ENCODE measurements at regions not wholly inside any gene's neighbourhood (a gene's known extent, or its start where the extent isn't known, plus 50 kb on each side); places are given as distances from the start of the nearest gene placed in this dataset.

GRCh38 chrX:42386681-42387080 lies 391.3 kb downstream of the PPP1R2C start:
- Histone ChIP-seq H3K27ac (no peak overlapping the region), H3K4me3 (no peak overlapping the region), H3K36me3 (no peaks in the 10 kb centered on the region), H3K4me1 (no peaks in the 10 kb centered on the region), H3K27me3 (peaks cover 0 to 3% (median 0%) of the 10 kb centered on the region in 3 donors), H3K9me3 (no peaks in the 10 kb centered on the region)
- TF ChIP-seq EP300 (IDR thresholded peaks at IDR 0.05) (no peak), POLR2A (IDR thresholded peaks at IDR 0.05) (no peak), CTCF (IDR thresholded peaks at IDR 0.05) (no peak), POLR2AphosphoS5 (IDR thresholded peaks at IDR 0.05) (no peak)
- WGBS, 2 donors: 97 to 98% methylated on average over 2 of the region's 2 CpGs
- no peak for DNase-seq
- intact Hi-C loops (cut with DNase I): no loop called here

GRCh38 chrX:42385730-42386129 lies 392.2 kb downstream of the PPP1R2C start:
- H3K36me3 ChIP-seq: no peaks in the 10 kb centered on the region
- TF ChIP-seq CTCF (IDR thresholded peaks at IDR 0.05) (no peak), EP300 (IDR thresholded peaks at IDR 0.05) (no peak), POLR2AphosphoS5 (IDR thresholded peaks at IDR 0.05) (no peak), POLR2A (IDR thresholded peaks at IDR 0.05) (no peak)
- no peak overlapping the region for H3K27ac ChIP-seq
- peaks cover 0 to 3% (median 0%) of the 10 kb centered on the region in 3 donors for H3K27me3 ChIP-seq
- 84% methylated on average over 2 of the region's 2 CpGs for WGBS, 2 donors
- DNase-seq: no peak
- H3K4me3 ChIP-seq: no peak overlapping the region
- intact Hi-C loops (cut with DNase I): no loop called here
- no peaks in the 10 kb centered on the region for H3K9me3 ChIP-seq
- H3K4me1 ChIP-seq: no peaks in the 10 kb centered on the region

GRCh38 chrX:42384956-42385355 lies 393.0 kb downstream of the PPP1R2C start:
- DNase-seq: no peak
- TF ChIP-seq POLR2A (IDR thresholded peaks at IDR 0.05): no peak
- TF ChIP-seq CTCF (IDR thresholded peaks at IDR 0.05): no peak
- TF ChIP-seq POLR2AphosphoS5 (IDR thresholded peaks at IDR 0.05): no peak
- TF ChIP-seq EP300 (IDR thresholded peaks at IDR 0.05): no peak
- H3K9me3 ChIP-seq: no peaks in the 10 kb centered on the region
- H3K36me3 ChIP-seq: no peaks in the 10 kb centered on the region
- H3K4me3 ChIP-seq: no peak overlapping the region
- intact Hi-C loops (cut with DNase I): no loop called here
- H3K4me1 ChIP-seq: no peaks in the 10 kb centered on the region
- H3K27ac ChIP-seq: no peak overlapping the region
- H3K27me3 ChIP-seq: peaks cover 0 to 3% (median 0%) of the 10 kb centered on the region in 3 donors
- 65 to 69% methylated on average over 1 of the region's 1 CpG for WGBS, 2 donors

- intact Hi-C loops (cut with DNase I): no loop called here
- H3K36me3 ChIP-seq: no peaks in the 10 kb centered on the region
- H3K4me1 ChIP-seq: no peaks in the 10 kb centered on the region
- no peak overlapping the region for H3K4me3 ChIP-seq
- no peak overlapping the region for H3K27ac ChIP-seq
- no peaks in the 10 kb centered on the region for H3K27me3 ChIP-seq
- DNase-seq: no peak
- no peaks in the 10 kb centered on the region for H3K9me3 ChIP-seq
- WGBS, 2 donors: 25 to 85% methylated on average over 1 of the region's 1 CpG
- no peak for TF ChIP-seq POLR2A (IDR thresholded peaks at IDR 0.05)
- TF ChIP-seq CTCF (IDR thresholded peaks at IDR 0.05): no peak
- no peak for TF ChIP-seq EP300 (IDR thresholded peaks at IDR 0.05)
- TF ChIP-seq POLR2AphosphoS5 (IDR thresholded peaks at IDR 0.05): no peak
Measured at GRCh38 chrX:42378857-42379256, 399.1 kb downstream of the PPP1R2C start.

GRCh38 chrX:42375086-42375485 lies 402.9 kb downstream of the PPP1R2C start:
- 91 to 94% methylated on average over 7 of the region's 7 CpGs for WGBS, 2 donors
- DNase-seq: no peak
- TF ChIP-seq CTCF (IDR thresholded peaks at IDR 0.05) (no peak), POLR2AphosphoS5 (IDR thresholded peaks at IDR 0.05) (no peak), EP300 (IDR thresholded peaks at IDR 0.05) (no peak), POLR2A (IDR thresholded peaks at IDR 0.05) (no peak)
- Histone ChIP-seq H3K27me3 (no peaks in the 10 kb centered on the region), H3K9me3 (no peaks in the 10 kb centered on the region), H3K4me3 (no peak overlapping the region), H3K27ac (no peak overlapping the region), H3K36me3 (no peaks in the 10 kb centered on the region), H3K4me1 (no peaks in the 10 kb centered on the region)
- intact Hi-C loops (cut with DNase I): no loop called here

Data from sigmoid colon (tissue), 6 donors.